ENCODE measurements at regions not wholly inside any gene's neighbourhood (a gene's known extent, or its start where the extent isn't known, plus 50 kb on each side); places are given as distances from the start of the nearest gene placed in this dataset.

DNA sequence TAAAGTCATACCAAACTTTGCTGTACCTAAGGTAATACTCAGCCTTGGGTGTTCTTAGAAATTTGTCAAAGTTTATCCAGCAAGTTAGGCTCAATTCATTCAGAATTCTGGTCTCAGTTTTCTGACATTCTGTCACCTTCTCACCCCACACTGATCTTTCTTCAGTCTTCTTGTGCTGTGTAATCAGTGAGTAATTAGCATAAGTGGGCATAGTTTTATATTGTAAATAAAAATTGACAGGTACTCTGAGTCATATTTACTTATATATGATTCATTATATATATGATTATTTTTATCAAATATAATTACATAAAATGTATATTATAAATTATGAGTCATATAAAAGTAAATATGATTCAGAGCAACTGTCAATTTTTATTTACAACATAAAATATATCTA, 170.9 kb upstream of the MAGI2 start:
- TF ChIP-seq, protein P1, sequence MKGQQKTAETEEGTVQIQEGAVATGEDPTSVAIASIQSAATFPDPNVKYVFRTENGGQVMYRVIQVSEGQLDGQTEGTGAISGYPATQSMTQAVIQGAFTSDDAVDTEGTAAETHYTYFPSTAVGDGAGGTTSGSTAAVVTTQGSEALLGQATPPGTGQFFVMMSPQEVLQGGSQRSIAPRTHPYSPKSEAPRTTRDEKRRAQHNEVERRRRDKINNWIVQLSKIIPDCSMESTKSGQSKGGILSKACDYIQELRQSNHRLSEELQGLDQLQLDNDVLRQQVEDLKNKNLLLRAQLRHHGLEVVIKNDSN (CRISPR knock-in tag; IDR thresholded peaks at IDR 0.05) = no peak
- TF ChIP-seq, protein P2, sequence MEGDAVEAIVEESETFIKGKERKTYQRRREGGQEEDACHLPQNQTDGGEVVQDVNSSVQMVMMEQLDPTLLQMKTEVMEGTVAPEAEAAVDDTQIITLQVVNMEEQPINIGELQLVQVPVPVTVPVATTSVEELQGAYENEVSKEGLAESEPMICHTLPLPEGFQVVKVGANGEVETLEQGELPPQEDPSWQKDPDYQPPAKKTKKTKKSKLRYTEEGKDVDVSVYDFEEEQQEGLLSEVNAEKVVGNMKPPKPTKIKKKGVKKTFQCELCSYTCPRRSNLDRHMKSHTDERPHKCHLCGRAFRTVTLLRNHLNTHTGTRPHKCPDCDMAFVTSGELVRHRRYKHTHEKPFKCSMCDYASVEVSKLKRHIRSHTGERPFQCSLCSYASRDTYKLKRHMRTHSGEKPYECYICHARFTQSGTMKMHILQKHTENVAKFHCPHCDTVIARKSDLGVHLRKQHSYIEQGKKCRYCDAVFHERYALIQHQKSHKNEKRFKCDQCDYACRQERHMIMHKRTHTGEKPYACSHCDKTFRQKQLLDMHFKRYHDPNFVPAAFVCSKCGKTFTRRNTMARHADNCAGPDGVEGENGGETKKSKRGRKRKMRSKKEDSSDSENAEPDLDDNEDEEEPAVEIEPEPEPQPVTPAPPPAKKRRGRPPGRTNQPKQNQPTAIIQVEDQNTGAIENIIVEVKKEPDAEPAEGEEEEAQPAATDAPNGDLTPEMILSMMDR (IDR thresholded peaks at IDR 0.05) = no peak
- TF ChIP-seq NR3C1 (CRISPR knock-in tag; conservative IDR thresholded peaks at IDR 0.05; ENCODE audit: low read depth) = no peak
- no peak for TF ChIP-seq SOX15 (CRISPR knock-in tag; IDR thresholded peaks at IDR 0.05)
- TF ChIP-seq, protein P3, sequence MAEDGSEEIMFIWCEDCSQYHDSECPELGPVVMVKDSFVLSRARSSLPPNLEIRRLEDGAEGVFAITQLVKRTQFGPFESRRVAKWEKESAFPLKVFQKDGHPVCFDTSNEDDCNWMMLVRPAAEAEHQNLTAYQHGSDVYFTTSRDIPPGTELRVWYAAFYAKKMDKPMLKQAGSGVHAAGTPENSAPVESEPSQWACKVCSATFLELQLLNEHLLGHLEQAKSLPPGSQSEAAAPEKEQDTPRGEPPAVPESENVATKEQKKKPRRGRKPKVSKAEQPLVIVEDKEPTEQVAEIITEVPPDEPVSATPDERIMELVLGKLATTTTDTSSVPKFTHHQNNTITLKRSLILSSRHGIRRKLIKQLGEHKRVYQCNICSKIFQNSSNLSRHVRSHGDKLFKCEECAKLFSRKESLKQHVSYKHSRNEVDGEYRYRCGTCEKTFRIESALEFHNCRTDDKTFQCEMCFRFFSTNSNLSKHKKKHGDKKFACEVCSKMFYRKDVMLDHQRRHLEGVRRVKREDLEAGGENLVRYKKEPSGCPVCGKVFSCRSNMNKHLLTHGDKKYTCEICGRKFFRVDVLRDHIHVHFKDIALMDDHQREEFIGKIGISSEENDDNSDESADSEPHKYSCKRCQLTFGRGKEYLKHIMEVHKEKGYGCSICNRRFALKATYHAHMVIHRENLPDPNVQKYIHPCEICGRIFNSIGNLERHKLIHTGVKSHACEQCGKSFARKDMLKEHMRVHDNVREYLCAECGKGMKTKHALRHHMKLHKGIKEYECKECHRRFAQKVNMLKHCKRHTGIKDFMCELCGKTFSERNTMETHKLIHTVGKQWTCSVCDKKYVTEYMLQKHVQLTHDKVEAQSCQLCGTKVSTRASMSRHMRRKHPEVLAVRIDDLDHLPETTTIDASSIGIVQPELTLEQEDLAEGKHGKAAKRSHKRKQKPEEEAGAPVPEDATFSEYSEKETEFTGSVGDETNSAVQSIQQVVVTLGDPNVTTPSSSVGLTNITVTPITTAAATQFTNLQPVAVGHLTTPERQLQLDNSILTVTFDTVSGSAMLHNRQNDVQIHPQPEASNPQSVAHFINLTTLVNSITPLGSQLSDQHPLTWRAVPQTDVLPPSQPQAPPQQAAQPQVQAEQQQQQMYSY (CRISPR knock-in tag; IDR thresholded peaks at IDR 0.05) = no peak
- no peak for TF ChIP-seq SP1 (CRISPR knock-in tag; conservative IDR thresholded peaks at IDR 0.05)
- no peak for TF ChIP-seq MXD4 (CRISPR knock-in tag; IDR thresholded peaks at IDR 0.05; ENCODE audit: borderline replicate concordance)
- TF ChIP-seq, protein P4, sequence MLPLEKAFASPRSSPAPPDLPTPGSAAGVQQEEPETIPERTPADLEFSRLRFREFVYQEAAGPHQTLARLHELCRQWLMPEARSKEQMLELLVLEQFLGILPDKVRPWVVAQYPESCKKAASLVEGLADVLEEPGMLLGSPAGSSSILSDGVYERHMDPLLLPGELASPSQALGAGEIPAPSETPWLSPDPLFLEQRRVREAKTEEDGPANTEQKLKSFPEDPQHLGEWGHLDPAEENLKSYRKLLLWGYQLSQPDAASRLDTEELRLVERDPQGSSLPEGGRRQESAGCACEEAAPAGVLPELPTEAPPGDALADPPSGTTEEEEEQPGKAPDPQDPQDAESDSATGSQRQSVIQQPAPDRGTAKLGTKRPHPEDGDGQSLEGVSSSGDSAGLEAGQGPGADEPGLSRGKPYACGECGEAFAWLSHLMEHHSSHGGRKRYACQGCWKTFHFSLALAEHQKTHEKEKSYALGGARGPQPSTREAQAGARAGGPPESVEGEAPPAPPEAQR (CRISPR knock-in tag; IDR thresholded peaks at IDR 0.05) = no peak
- no peak for TF ChIP-seq ZNF232 (CRISPR knock-in tag; IDR thresholded peaks at IDR 0.05)
- no peak for TF ChIP-seq ZNF263 (CRISPR knock-in tag; IDR thresholded peaks at IDR 0.05; ENCODE audit: low read depth)
- no peak for TF ChIP-seq ZNF138 (CRISPR knock-in tag; conservative IDR thresholded peaks at IDR 0.05)
- TF ChIP-seq, protein P5, sequence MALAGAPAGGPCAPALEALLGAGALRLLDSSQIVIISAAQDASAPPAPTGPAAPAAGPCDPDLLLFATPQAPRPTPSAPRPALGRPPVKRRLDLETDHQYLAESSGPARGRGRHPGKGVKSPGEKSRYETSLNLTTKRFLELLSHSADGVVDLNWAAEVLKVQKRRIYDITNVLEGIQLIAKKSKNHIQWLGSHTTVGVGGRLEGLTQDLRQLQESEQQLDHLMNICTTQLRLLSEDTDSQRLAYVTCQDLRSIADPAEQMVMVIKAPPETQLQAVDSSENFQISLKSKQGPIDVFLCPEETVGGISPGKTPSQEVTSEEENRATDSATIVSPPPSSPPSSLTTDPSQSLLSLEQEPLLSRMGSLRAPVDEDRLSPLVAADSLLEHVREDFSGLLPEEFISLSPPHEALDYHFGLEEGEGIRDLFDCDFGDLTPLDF (CRISPR knock-in tag; IDR thresholded peaks at IDR 0.05) = no peak
- TF ChIP-seq JUN (CRISPR knock-in tag; IDR thresholded peaks at IDR 0.05) = no peak
